ENCODE measurements at regions not wholly inside any gene's neighbourhood (a gene's known extent, or its start where the extent isn't known, plus 50 kb on each side); places are given as distances from the start of the nearest gene placed in this dataset.

- H3K36me3 ChIP-seq = no peaks in the 10 kb centered on the region
- DNase-seq = no peak
Observed at GRCh38 chr4:96205143-96205936, 365.4 kb downstream of the PDHA2 start.

GRCh38 chr4:96227515-96227914, 387.6 kb downstream of the PDHA2 start:
- Histone ChIP-seq H3K27me3 (no peaks in the 10 kb centered on the region), H3K4me1 (no peaks in the 10 kb centered on the region), H3K4me3 (ENCODE audit: low read depth, low read length) (no peak overlapping the region), H3K36me3 (no peaks in the 10 kb centered on the region), H3K9me3 (no peaks in the 10 kb centered on the region)
- DNase-seq = no peak
- TF ChIP-seq, protein P1, sequence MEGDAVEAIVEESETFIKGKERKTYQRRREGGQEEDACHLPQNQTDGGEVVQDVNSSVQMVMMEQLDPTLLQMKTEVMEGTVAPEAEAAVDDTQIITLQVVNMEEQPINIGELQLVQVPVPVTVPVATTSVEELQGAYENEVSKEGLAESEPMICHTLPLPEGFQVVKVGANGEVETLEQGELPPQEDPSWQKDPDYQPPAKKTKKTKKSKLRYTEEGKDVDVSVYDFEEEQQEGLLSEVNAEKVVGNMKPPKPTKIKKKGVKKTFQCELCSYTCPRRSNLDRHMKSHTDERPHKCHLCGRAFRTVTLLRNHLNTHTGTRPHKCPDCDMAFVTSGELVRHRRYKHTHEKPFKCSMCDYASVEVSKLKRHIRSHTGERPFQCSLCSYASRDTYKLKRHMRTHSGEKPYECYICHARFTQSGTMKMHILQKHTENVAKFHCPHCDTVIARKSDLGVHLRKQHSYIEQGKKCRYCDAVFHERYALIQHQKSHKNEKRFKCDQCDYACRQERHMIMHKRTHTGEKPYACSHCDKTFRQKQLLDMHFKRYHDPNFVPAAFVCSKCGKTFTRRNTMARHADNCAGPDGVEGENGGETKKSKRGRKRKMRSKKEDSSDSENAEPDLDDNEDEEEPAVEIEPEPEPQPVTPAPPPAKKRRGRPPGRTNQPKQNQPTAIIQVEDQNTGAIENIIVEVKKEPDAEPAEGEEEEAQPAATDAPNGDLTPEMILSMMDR (IDR thresholded peaks at IDR 0.05; ENCODE audit: low read depth, low read length) = no peak

More at GRCh38 chr4:96205143-96205936, 365.4 kb downstream of the PDHA2 start:
- H3K27me3 ChIP-seq = no peaks in the 10 kb centered on the region
- H3K4me3 ChIP-seq (ENCODE audit: low read depth, low read length) = no peak overlapping the region
- H3K9me3 ChIP-seq = no peaks in the 10 kb centered on the region
- H3K4me1 ChIP-seq = no peaks in the 10 kb centered on the region
- TF ChIP-seq, protein P1 (IDR thresholded peaks at IDR 0.05; ENCODE audit: low read depth, low read length) = no peak

DNA sequence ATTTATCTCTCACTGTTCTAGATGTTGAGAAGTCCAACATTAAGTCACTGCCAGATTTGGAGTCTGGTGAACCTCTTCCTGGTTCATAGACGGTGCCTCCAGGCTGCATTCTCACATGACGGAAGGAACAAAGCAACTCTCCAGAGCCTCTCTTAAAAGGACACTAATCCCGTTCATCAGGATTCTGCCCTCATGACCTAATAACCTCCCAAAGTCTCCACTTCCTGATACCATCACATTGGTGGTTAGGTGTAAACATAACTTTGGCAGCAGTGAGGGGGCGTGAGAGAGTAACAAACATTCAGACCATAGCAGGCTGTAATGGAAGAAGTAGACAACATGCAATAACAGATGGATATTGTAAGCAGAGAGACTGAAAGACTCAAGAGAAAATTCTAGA, 388.6 kb downstream of the PDHA2 start:
- H3K27me3 ChIP-seq = no peaks in the 10 kb centered on the region
- TF ChIP-seq, protein P1 (IDR thresholded peaks at IDR 0.05; ENCODE audit: low read depth, low read length) = no peak
- H3K9me3 ChIP-seq = no peaks in the 10 kb centered on the region
- no peak for DNase-seq
- H3K4me3 ChIP-seq (ENCODE audit: low read depth, low read length) = no peak overlapping the region
- no peaks in the 10 kb centered on the region for H3K36me3 ChIP-seq
- no peaks in the 10 kb centered on the region for H3K4me1 ChIP-seq

- Histone ChIP-seq H3K4me3 (ENCODE audit: low read depth, low read length) (no peak overlapping the region), H3K4me1 (no peaks in the 10 kb centered on the region), H3K27me3 (no peaks in the 10 kb centered on the region), H3K9me3 (no peaks in the 10 kb centered on the region; the same call in 1 of the 2 replicates), H3K36me3 (no peaks in the 10 kb centered on the region)
- TF ChIP-seq, protein P1 (IDR thresholded peaks at IDR 0.05; ENCODE audit: low read depth, low read length) = no peak
- no peak for DNase-seq
Observed at GRCh38 chr4:96240041-96240440, 400.1 kb downstream of the PDHA2 start.

GRCh38 chr4:96241819-96242218, 401.9 kb downstream of the PDHA2 start:
- no peaks in the 10 kb centered on the region for H3K36me3 ChIP-seq
- H3K4me1 ChIP-seq = no peaks in the 10 kb centered on the region
- no peak for DNase-seq
- no peaks in the 10 kb centered on the region for H3K27me3 ChIP-seq
- H3K4me3 ChIP-seq (ENCODE audit: low read depth, low read length) = no peak overlapping the region
- no peaks in the 10 kb centered on the region; the same call in 1 of the 2 replicates for H3K9me3 ChIP-seq
- TF ChIP-seq, protein P1 (IDR thresholded peaks at IDR 0.05; ENCODE audit: low read depth, low read length) = no peak

- Histone ChIP-seq H3K4me3 (ENCODE audit: low read depth, low read length) (no peak overlapping the region), H3K27me3 (no peaks in the 10 kb centered on the region), H3K9me3 (no peaks in the 10 kb centered on the region), H3K4me1 (no peaks in the 10 kb centered on the region), H3K36me3 (no peaks in the 10 kb centered on the region)
- DNase-seq = no peak
- TF ChIP-seq, protein P1 (IDR thresholded peaks at IDR 0.05; ENCODE audit: low read depth, low read length) = no peak
Observed at GRCh38 chr4:96247096-96247495, 407.2 kb downstream of the PDHA2 start.

Data from BE2C (cell line).